Vagina (tissue), 2 donors: ENCODE measurements at regions not wholly inside any gene's neighbourhood (a gene's known extent, or its start where the extent isn't known, plus 50 kb on each side); places are given as distances from the start of the nearest gene placed in this dataset.

Experiments used
- CTCF ChIP-seq, 3 experiments: fragments of 450-650 bp in 2 of 3; fragments of 200-600 bp in 1 of 3; sonication (generic) in 1 of 3; IDR thresholded peaks; one replicate each; pipeline ENCODE4 v1.5.1; 2017 to 2019; ENCODE audit warnings: antibody characterized with exemption in 3 of 3, mild to moderate bottlenecking in 2 of 3, moderate library complexity in 2 of 3
- POLR2A ChIP-seq, 2 donors: fragments of 450-650 bp; IDR thresholded peaks; one replicate each; pipeline ENCODE4 v1.6.1; 2017; ENCODE audit warnings: antibody characterized with exemption in 2 of 2, mild to moderate bottlenecking in 2 of 2, moderate library complexity in 2 of 2
- POLR2AphosphoS5 ChIP-seq, 2 donors: sonication (generic); formaldehyde crosslinking; IDR thresholded peaks; one replicate each; pipeline ENCODE4 v1.9.0; 2017; ENCODE audit warnings: antibody characterized with exemption in 2 of 2, mild to moderate bottlenecking in 2 of 2, low read depth in 1 of 2; ENCODE audit not compliant: insufficient read depth in 1 of 2

GRCh38 chr2:8550481-8550880 is 131.4 kb upstream of the ID2 start:
- TF ChIP-seq CTCF (IDR thresholded peaks at IDR 0.05) (no peak), POLR2A (IDR thresholded peaks at IDR 0.05) (no peak), POLR2AphosphoS5 (IDR thresholded peaks at IDR 0.05; ENCODE audit: insufficient read depth in 1 of 2, low read depth in 1 of 2) (no peak)
